Mucosa of rectum (tissue), 2 donors: ENCODE measurements at regions not wholly inside any gene's neighbourhood (a gene's known extent, or its start where the extent isn't known, plus 50 kb on each side); places are given as distances from the start of the nearest gene placed in this dataset.

Experiments
- H3K27ac ChIP-seq, 2 donors: one replicate each; pipeline ENCODE4 v1.7.0; 2013; ENCODE audit warnings: inconsistent platforms in 2 of 2, low read depth in 2 of 2, low read length in 2 of 2
- H3K27me3 ChIP-seq, 2 donors: one replicate each; pipeline ENCODE4 v1.7.0; 2013; ENCODE audit warnings: low read length in 2 of 2; ENCODE audit not compliant: control insufficient read depth in 2 of 2, insufficient read depth in 2 of 2
- H3K36me3 ChIP-seq, 2 donors: one replicate each; pipeline ENCODE4 v1.7.0; 2013; ENCODE audit warnings: low read length in 2 of 2; ENCODE audit not compliant: control insufficient read depth in 2 of 2, insufficient read depth in 2 of 2
- H3K4me1 ChIP-seq, 2 donors: one replicate each; pipeline ENCODE4 v1.7.0; 2013; ENCODE audit warnings: low read length in 2 of 2, mild to moderate bottlenecking in 1 of 2; ENCODE audit not compliant: control insufficient read depth in 2 of 2, insufficient read depth in 2 of 2
- H3K4me3 ChIP-seq, 2 donors: one replicate each; pipeline ENCODE4 v1.7.0; 2013; ENCODE audit warnings: low read length in 2 of 2
- H3K9ac ChIP-seq, 2 donors: one replicate each; pipeline ENCODE4 v1.7.0; 2013; ENCODE audit warnings: low read length in 2 of 2, low read depth in 1 of 2, mild to moderate bottlenecking in 1 of 2
- H3K9me3 ChIP-seq, 2 donors: one replicate each; pipeline ENCODE4 v1.7.0; 2013; ENCODE audit warnings: low read length in 2 of 2; ENCODE audit not compliant: control insufficient read depth in 2 of 2
- donor health status: healthy.
- donor health status: Normal muscosa, but diverticular disease.

DNA sequence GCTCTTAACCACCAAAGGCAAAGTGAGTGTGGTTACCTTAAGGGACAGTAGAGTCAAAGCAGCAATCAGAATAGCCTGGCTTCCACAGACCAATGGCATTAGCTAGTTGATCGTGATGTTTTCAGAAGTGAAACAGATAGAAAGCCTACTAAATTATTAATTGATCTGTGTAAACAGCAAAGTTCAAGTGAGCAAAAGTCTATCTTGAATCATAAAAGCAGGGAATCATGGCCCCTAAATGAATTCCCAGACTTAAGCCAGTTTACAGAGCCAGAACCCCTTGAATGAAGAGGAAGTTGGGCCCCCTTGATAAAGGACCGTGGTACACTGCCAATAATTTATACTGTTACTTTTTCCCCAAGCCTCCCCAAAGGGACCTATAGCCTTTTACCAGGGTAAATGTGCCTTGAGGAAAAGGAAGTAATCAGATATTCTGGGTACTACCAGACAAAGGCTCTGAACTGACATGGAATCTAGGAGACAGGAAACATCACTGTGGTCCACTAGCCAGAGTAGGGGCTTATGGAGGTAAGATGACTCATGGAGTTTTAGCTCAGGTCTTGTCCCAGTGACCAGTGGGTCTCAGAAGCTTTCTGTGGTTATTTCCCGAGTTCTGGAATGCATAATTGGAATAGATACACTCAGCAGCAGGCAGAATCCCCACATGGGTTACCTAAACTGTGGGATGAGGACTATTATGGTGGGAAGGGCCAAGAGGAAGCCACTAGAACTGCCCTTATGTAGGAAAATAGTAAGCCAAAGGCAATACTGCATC, 317.5 kb downstream of the CD83 start:
- Histone ChIP-seq H3K4me3 (no peak overlapping the region), H3K27ac (no peak overlapping the region), H3K4me1 (no peaks in the 10 kb centered on the region), H3K9me3 (no peaks in the 10 kb centered on the region), H3K9ac (no peak overlapping the region), H3K27me3 (no peaks in the 10 kb centered on the region), H3K36me3 (no peaks in the 10 kb centered on the region)

DNA sequence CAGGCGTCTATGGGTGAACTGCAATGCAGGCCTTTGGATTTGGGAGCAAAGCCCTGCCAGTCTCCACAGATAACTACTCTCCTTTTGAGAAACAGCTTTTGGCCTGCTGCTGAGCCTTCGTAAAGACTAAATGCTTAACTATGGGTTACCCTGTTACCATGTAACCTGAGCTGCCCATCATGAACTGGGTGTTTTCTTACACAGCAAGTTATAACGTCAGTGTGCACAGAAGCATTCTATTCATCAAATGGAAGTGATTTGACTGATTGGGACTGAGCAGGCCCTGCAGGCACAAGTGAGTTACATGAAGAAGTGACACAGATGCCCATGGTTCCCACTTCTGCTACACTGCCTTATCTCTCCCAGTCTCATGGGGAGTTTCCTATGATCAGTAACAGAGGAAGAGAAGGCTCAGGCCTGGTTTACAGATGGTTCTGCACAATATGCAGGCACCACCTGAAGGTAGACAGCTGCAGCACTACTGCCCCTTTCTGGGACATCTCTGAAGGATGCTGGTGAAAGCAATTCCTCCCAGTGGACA, 319.1 kb downstream of the CD83 start:
- no peaks in the 10 kb centered on the region for H3K36me3 ChIP-seq
- H3K27ac ChIP-seq, result no peak overlapping the region
- H3K9me3 ChIP-seq, result no peaks in the 10 kb centered on the region
- no peaks in the 10 kb centered on the region for H3K27me3 ChIP-seq
- H3K9ac ChIP-seq, result no peak overlapping the region
- no peak overlapping the region for H3K4me3 ChIP-seq
- H3K4me1 ChIP-seq, result no peaks in the 10 kb centered on the region

DNA sequence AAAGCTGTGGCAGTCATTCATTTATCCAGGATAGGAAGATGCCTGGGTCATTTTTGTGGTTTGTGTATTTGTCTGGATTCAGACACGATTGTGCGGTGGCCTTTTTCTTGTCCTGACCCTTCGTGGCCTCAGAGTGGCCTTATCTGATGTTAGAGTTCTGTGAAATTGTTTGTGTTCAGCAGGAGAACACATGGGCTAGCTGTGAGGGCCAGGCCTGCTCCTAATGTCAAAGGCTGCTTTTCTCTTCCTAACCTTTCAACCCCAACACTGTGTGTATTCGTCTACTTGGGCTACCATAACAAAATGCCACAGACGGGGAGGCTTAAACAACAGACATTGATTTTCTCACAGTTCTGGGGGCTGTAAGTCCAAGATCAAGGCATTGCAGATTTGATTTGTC, 321.8 kb downstream of the CD83 start:
- Histone ChIP-seq H3K27me3 (no peaks in the 10 kb centered on the region), H3K9ac (no peak overlapping the region), H3K4me1 (no peaks in the 10 kb centered on the region), H3K9me3 (no peaks in the 10 kb centered on the region), H3K27ac (no peak overlapping the region), H3K4me3 (no peak overlapping the region), H3K36me3 (no peaks in the 10 kb centered on the region)

DNA sequence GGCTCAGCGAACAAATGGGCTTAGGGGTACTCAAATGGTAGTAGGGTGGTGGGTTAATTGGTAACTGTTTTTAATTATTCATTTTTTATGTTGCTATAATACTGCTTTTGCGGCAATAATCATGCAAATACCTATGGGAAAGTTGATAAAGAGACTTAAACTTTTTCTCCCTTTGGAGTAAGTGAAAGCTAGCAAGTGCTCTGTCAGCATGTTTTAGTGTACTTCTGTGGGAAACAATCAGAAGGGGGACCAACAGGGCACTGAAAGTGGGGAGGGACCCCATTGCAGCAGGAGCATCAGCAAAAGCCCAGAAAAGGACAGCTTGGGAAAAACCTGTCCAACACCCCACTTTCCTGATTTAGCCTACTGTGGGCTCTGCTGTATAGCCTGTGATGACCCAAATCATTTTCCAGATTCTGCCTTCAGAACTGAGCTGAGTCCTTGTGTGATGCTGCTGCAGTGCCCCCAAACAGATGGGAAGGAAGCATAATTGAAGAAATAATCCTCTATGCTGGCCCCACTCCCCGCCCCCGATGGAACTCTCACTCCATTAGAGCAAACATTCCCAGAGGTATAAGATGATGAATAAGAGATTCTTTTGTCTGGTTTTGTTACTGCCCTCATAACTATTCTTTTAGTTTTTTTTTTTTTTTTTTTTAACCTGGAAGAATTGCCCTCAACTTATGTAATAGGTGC, 322.8 kb downstream of the CD83 start:
- Histone ChIP-seq H3K36me3 (no peaks in the 10 kb centered on the region), H3K27ac (no peak overlapping the region), H3K4me1 (no peaks in the 10 kb centered on the region), H3K4me3 (no peak overlapping the region), H3K9ac (no peak overlapping the region), H3K27me3 (no peaks in the 10 kb centered on the region), H3K9me3 (no peaks in the 10 kb centered on the region)

DNA sequence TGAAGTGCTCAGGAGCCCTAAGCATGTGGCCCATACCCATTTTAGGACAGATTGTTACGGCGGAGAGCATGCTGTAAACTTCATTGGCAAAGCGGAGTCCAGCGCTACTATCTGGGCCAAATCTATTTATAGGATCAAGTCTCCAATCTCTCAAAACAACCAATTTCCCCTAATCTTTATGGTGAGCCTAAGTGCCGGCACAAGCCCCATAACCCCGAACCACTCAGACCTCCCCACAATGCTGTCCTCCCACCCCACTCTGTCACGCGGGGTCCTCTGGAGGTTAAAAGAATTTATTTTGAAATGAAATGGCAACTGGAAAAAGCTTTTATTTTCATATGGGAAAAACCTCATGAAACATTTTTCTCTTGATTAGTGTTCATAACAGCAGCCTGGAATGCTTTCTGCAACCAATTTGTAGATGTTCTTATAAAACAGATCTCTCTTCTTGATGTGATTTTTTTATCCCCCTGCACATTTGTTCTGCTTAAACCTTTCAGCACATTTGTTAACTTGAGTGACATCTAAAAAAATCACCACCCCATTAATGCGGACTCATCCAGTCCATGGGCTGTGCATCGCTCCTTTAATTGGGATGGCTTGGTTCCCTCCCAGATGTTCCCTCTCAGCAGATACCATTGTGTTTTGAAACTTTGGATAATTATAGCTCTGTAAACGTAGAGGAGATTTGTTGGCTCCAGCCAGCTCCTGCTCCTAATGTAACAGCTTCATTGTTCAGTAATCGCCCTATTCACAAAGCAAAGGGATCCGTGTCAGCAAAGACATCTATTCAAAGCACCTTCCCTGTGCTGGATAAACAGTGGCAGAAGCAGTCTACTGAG, 323.6 kb downstream of the CD83 start:
- H3K4me1 ChIP-seq, result no peaks in the 10 kb centered on the region
- H3K27me3 ChIP-seq, result no peaks in the 10 kb centered on the region
- H3K9me3 ChIP-seq, result no peaks in the 10 kb centered on the region
- no peak overlapping the region for H3K27ac ChIP-seq
- no peak overlapping the region for H3K4me3 ChIP-seq
- no peak overlapping the region for H3K9ac ChIP-seq
- H3K36me3 ChIP-seq, result no peaks in the 10 kb centered on the region

DNA sequence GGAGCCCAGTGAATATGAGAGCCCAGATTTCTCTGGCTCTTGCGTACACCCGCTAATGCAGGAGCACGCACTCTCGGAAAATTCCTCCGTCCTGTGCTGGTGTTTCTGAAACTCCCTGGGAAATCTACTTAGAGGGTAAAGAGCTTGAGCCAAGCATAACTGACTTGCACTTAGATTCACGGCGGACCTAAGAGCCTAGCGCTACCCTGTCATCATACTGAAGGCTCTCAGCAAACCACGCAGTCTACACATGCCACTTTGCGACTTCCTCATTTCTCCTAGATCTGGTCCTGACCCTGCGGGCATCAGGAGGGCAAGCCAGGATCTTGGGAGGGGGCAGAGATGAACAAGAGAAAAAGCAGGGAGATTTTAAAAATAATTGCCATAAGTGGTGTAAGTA, 324.7 kb downstream of the CD83 start:
- Histone ChIP-seq H3K4me1 (no peaks in the 10 kb centered on the region), H3K36me3 (no peaks in the 10 kb centered on the region), H3K27me3 (no peaks in the 10 kb centered on the region), H3K4me3 (no peak overlapping the region), H3K9me3 (no peaks in the 10 kb centered on the region), H3K9ac (no peak overlapping the region), H3K27ac (no peak overlapping the region)

DNA sequence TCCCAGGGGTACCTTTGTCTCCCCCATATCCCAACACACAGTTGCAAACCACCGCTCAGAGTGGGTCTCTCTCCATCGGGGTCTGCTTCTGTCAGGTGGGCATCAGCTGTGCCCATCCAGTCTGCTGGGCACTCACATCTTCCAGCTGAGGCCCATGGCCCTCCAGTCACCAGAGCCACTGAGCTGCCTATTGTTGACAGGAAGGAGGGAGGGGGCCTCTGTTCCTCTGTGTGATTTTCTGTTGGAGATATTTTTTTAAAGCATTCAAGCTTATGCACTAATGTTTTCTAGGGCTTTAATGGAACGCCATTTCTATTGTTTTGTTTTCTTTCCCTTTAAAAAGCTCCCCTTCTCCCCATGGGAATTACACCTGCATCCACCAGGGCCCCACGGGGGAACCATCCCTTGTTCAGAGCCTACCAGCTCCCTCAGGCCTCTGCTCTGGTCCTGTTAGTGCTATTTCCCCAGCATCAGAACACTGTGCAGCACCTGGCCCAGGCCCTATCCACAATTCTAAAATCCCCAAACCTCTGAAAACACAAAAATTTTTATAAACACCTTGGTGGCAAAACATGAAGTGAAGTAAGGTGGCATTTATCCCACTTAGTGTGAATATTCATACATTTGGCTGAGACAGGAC, 326.2 kb downstream of the CD83 start:
- H3K4me1 ChIP-seq, result no peaks in the 10 kb centered on the region
- H3K36me3 ChIP-seq, result no peaks in the 10 kb centered on the region
- no peaks in the 10 kb centered on the region for H3K9me3 ChIP-seq
- no peaks in the 10 kb centered on the region for H3K27me3 ChIP-seq
- H3K27ac ChIP-seq, result no peak overlapping the region
- no peak overlapping the region for H3K4me3 ChIP-seq
- no peak overlapping the region for H3K9ac ChIP-seq

DNA sequence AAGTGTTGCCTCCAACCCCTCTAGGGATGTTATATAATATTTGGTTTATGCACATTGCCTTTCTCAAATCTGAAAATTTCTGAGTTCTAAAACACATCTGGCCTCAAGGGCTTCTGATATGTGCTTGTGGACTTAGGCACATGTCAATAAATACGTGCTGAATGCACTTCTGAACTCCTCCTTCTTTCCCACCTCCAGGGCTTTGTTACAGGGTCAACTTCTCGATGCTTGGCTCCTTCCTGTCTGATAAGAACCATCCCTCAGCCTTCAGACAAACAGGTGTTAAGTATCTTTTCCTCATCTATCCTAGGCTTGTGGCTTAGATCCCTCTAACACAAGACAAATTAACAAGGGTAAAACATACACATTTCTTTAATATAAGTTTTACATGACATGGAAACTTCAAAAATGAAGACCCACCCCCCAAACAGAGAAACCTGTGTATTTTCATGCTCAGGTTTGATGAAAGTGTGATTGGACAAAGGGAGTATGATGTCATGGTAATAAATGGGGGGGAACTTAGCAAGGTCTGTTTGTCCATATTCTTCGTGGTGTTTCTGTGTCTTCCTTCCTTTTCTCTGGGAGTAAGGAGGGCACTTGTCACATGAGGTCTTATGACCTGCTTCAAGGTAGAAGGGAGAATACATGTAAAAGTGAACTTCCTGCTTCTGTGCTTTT, 326.9 kb downstream of the CD83 start:
- no peak overlapping the region for H3K27ac ChIP-seq
- no peaks in the 10 kb centered on the region for H3K9me3 ChIP-seq
- no peaks in the 10 kb centered on the region for H3K36me3 ChIP-seq
- H3K9ac ChIP-seq, result no peak overlapping the region
- H3K4me1 ChIP-seq, result peaks cover 0 to under 1% of the 10 kb centered on the region in 2 donors
- no peak overlapping the region for H3K4me3 ChIP-seq
- no peaks in the 10 kb centered on the region for H3K27me3 ChIP-seq

DNA sequence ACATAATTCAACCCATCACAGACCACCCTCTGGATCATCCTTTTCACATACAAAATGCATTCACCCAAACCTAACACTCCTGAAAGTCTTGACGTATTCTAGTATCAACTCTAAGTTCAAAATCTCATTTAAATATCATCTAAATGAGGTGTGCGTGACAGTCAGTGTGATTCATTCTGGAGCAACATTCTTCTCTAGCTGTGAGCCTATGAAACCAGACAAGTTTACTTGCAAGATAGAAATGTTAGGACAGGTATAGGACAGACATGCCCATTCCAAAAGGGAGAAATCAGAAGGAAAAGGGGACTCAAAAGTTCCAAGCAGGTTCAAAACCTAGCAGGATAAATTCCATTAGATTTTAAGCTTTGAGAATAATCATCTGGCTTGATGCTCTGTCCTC, 329.7 kb downstream of the CD83 start:
- Histone ChIP-seq H3K4me3 (no peak overlapping the region), H3K27ac (no peak overlapping the region), H3K9me3 (no peaks in the 10 kb centered on the region), H3K36me3 (no peaks in the 10 kb centered on the region), H3K9ac (no peak overlapping the region), H3K4me1 (peaks cover 0 to 3% of the 10 kb centered on the region in 2 donors), H3K27me3 (no peaks in the 10 kb centered on the region)
